Stomach (tissue), 4 donors: ENCODE measurements at regions not wholly inside any gene's neighbourhood (a gene's known extent, or its start where the extent isn't known, plus 50 kb on each side); places are given as distances from the start of the nearest gene placed in this dataset.

Experiments used
- CTCF ChIP-seq, 7 experiments: fragments of 450-650 bp in 4 of 7; fragments of 200-600 bp in 3 of 7; sonication (generic) in 3 of 7; IDR thresholded peaks; one replicate each; pipeline ENCODE4 v1.5.1; 2016 to 2019; ENCODE audit warnings: antibody characterized with exemption in 7 of 7, control low read depth in 2 of 7, mild to moderate bottlenecking in 1 of 7
- POLR2AphosphoS5 ChIP-seq, 3 donors: sonication (generic); formaldehyde crosslinking; IDR thresholded peaks; one replicate each; pipeline ENCODE4 v1.6.1; 2016; ENCODE audit warnings: antibody characterized with exemption in 3 of 3

DNA sequence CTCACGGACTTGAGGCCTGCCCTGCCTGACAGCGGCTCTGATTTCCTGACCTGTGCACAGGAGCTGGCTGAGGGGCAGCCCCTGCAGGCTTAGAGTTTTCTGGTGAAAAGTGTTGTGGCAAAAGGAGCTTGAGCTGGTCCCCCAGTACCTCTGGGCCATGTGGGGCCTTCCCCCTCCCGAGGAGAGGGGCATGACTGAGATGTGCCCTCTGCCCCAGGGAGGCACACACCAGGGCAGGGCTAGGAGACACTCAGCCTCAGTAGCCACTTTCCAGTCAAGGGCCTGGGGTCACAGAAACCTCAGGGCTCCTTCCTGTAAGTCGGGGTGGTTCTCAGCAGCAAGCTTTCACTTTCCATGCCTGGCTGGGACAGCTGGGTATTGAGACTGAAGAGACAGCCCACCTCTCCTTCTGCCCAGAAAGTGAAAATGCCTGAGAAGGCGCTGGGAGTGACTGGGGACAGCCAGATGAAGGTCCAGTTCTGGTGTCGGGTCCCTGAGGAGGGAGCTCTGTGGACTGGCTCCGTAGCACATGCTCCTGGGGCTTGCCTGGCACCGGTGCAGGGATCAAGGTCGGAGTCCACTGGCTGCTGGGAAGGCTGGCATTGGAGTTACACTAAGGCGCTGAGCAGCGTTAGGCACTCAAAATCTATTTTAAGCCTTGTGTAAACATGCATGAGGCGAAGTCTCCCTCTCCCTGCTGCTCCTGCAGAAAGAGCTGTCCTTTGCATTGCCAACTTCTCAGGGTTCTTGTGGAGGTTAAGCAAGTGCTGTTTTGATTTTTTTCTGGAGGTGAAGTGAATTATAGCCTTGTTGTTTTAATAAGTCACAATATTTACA is 394.9 kb downstream of the GADD45G start:
- no peak for TF ChIP-seq CTCF (IDR thresholded peaks at IDR 0.05)
- peak; percentile 76 to 88 (median 85) for TF ChIP-seq POLR2AphosphoS5 (IDR thresholded peaks at IDR 0.05)
